HepG2 (cell line): ENCODE measurements at regions not wholly inside any gene's neighbourhood (a gene's known extent, or its start where the extent isn't known, plus 50 kb on each side); places are given as distances from the start of the nearest gene placed in this dataset.
"Not testable (repeated sequence)": the region's sequence is repeated elsewhere in the genome, so short reads cannot be mapped to it uniquely, and the experiment has no call there.

ENCODE experiments used
- ATAC-seq: fragments of 200-7000 bp; cut with Tn5 transposase; 3 replicates; pipeline ENCODE4 v1.9.1; 2020; ENCODE audit warnings: mild to moderate bottlenecking, moderate library complexity
- BruUV-seq: library from RNA; stranded (reverse); fragments of 400-500 nt; replicated peaks from 2 replicates; lab custom pipeline; 2021; lab: Mats Ljungman, UMichigan
- CTCF ChIA-PET: fragments of 300-600 bp; formaldehyde crosslinking; extraction: SDS; loops from one replicate; lab custom pipeline; 2021; ENCODE audit warnings: low total read pairs, inconsistent platforms, low intra/inter-chr PET ratio; lab: Yijun Ruan, JAX
- POLR2A ChIA-PET: fragments of 350-600 bp; sonication (Branson Sonifier 250); formaldehyde crosslinking; loops from one replicate; lab custom pipeline; 2020; ENCODE audit warnings: antibody characterized with exemption, inconsistent platforms; lab: Yijun Ruan, JAX
- DNase-seq: peaks from one replicate; pipeline ENCODE4 v3.0.0-alpha.2; 2015; ENCODE audit warnings: low spot score
- FAIRE-seq: peaks from 3 replicates; lab custom pipeline; 2011; peaks lifted over from hg19 to GRCh38; lab: Jason Lieb, UNC
- H2AFZ ChIP-seq: one replicate; pipeline ENCODE4 v1.6.1; 2011; ENCODE audit warnings: low read length, inconsistent platforms
- H3K27ac ChIP-seq: fragments of 300-600 bp; 3 replicates; pipeline ENCODE4 v1.8.0; 2011; ENCODE audit warnings: mixed run types, mild to moderate bottlenecking, mixed read lengths, low read length, inconsistent platforms; ENCODE audit not compliant: insufficient read depth; ENCODE audit errors: extremely low read length
- H3K27me3 ChIP-seq, 2 experiments: fragments of 200-600 bp in 1 of 2; 2 replicates in 1 of 2; 3 replicates in 1 of 2; pipeline versions ENCODE4 v1.6.0 to v1.8.0; 2011; ENCODE audit warnings: low read length in 2 of 2, mild to moderate bottlenecking in 2 of 2, moderate library complexity in 2 of 2, inconsistent platforms in 1 of 2; ENCODE audit not compliant: insufficient read depth in 2 of 2, control insufficient read depth in 1 of 2
- H3K36me3 ChIP-seq, 2 experiments: fragments of 200-600 bp in 1 of 2; replicated peaks in 1 of 2; 2 replicates in 1 of 2; 3 replicates in 1 of 2; pipeline versions ENCODE4 v1.5.1 to v1.8.0; 2011; ENCODE audit warnings: low read length in 2 of 2, inconsistent platforms in 1 of 2; ENCODE audit not compliant: insufficient read depth in 2 of 2, control insufficient read depth in 1 of 2
- H3K4me1 ChIP-seq: 2 replicates; pipeline ENCODE4 v1.5.1; 2012; ENCODE audit warnings: low read length, inconsistent platforms; ENCODE audit not compliant: insufficient read depth
- H3K4me2 ChIP-seq: 2 replicates; pipeline ENCODE4 v1.6.0; 2011; ENCODE audit warnings: low read depth, low read length, inconsistent platforms
- H3K4me3 ChIP-seq, 3 experiments: fragments of 200-600 bp in 1 of 3; sonication (generic), shearing (Covaris generic) in 1 of 3; replicated peaks in 1 of 3; 2 replicates each; pipeline ENCODE4 v1.5.1; 2011 to 2016; ENCODE audit warnings: low read length in 3 of 3, inconsistent platforms in 2 of 3, low read depth in 2 of 3, mild to moderate bottlenecking in 2 of 3, control low read depth in 1 of 3, mixed read lengths in 1 of 3; ENCODE audit not compliant: insufficient read depth in 1 of 3
- H3K79me2 ChIP-seq: one replicate; pipeline ENCODE4 v1.6.1; 2011; ENCODE audit warnings: low read length, inconsistent platforms; ENCODE audit not compliant: insufficient read depth
- H3K9ac ChIP-seq: 2 replicates; pipeline ENCODE4 v1.6.0; 2011; ENCODE audit warnings: mild to moderate bottlenecking, low read depth, low read length, inconsistent platforms; ENCODE audit not compliant: insufficient read depth
- H3K9me3 ChIP-seq: 2 replicates; pipeline ENCODE4 v1.5.1; 2012; ENCODE audit warnings: mild to moderate bottlenecking, low read length
- H4K20me1 ChIP-seq: 2 replicates; pipeline ENCODE4 v1.6.0; 2011; ENCODE audit warnings: inconsistent platforms, mild to moderate bottlenecking, low read length, moderate library complexity; ENCODE audit not compliant: insufficient read depth
- ERF ChIP-seq: IDR thresholded peaks from 2 replicates; pipeline ENCODE4 v1.6.1; 2018; ENCODE audit warnings: missing biosample characterization, missing genetic modification reagents
- IRX3 ChIP-seq: sonication (generic); formaldehyde crosslinking; IDR thresholded peaks from 2 replicates; pipeline ENCODE4 v1.8.1; 2023; ENCODE audit warnings: mild to moderate bottlenecking, low read depth, missing genetic modification reagents, borderline replicate concordance
- KDM5B ChIP-seq: sonication (generic); formaldehyde crosslinking; IDR thresholded peaks from 2 replicates; pipeline ENCODE4 v1.4.0; 2020; ENCODE audit warnings: missing genetic modification reagents, mild to moderate bottlenecking, borderline replicate concordance
- MYPOP ChIP-seq: sonication (generic); formaldehyde crosslinking; IDR thresholded peaks from 2 replicates; pipeline ENCODE4 v1.8.1; 2023; ENCODE audit warnings: mild to moderate bottlenecking, moderate library complexity, missing genetic modification reagents
- NR2F1 ChIP-seq, 2 experiments: fragments of 450-650 bp in 1 of 2; formaldehyde crosslinking in 1 of 2; IDR thresholded peaks; 2 replicates each; pipeline versions ENCODE4 v1.5.0 to v1.6.1; 2016 to 2020; ENCODE audit warnings: mild to moderate bottlenecking in 1 of 2, missing compliant biosample characterization in 1 of 2, missing genetic modification reagents in 1 of 2, moderate library complexity in 1 of 2
- TAF1 ChIP-seq: sonication (generic); formaldehyde crosslinking; IDR thresholded peaks from 2 replicates; pipeline ENCODE4 v1.4.0; 2020; ENCODE audit warnings: missing genetic modification reagents
- ZBTB42 ChIP-seq: sonication (generic); formaldehyde crosslinking; IDR thresholded peaks from 2 replicates; pipeline ENCODE4 v1.5.0; 2020; ENCODE audit warnings: mild to moderate bottlenecking, missing genetic modification reagents
- ZNF18 ChIP-seq: sonication (generic); formaldehyde crosslinking; IDR thresholded peaks from 2 replicates; pipeline ENCODE4 v1.8.0; 2022; ENCODE audit warnings: mild to moderate bottlenecking, missing genetic modification reagents; ENCODE audit not compliant: insufficient replicate concordance
- WGBS: methylation state at CpG from one replicate; pipeline ENCODE4 v1.1.6; 2017; ENCODE audit warnings: low lambda C conversion rate; 5-methylcytosine and 5-hydroxymethylcytosine counted together
- in situ Hi-C: cut with HindIII; loops from 2 replicates; pipeline ENCODE4 v1.10.0; 2017; ENCODE audit warnings: low pct_unique_long_range_greater_than_20kb; ENCODE audit not compliant: extremely low pct_ligation_motif_present
- intact Hi-C: fragments of 100-400 bp; cut with micrococcal nuclease; formaldehyde crosslinking; loops from one replicate; pipeline ENCODE4 v1.10.0; 2022; ENCODE audit not compliant: unreplicated experiment

- CTCF ChIA-PET, intact Hi-C loops, H3K9ac ChIP-seq, H4K20me1 ChIP-seq, H3K79me2 ChIP-seq, FAIRE-seq, DNase-seq, H3K9me3 ChIP-seq, ATAC-seq, BruUV-seq, H3K27me3 ChIP-seq, in situ Hi-C loops, POLR2A ChIA-PET, H3K36me3 ChIP-seq, H2AFZ ChIP-seq, H3K4me3 ChIP-seq, H3K4me1 ChIP-seq, H3K27ac ChIP-seq, H3K4me2 ChIP-seq: not testable (repeated sequence)
- WGBS = 0% methylated on average over 6 of the region's 6 CpGs
These were observed 86.2 kb upstream of the ADCY2 start for GRCh38 chr5:7309715-7310114.

GRCh38 chr5:7310656-7311055 lies 85.3 kb upstream of the ADCY2 start:
- in situ Hi-C loops, H3K4me2 ChIP-seq, H3K9ac ChIP-seq, H3K9me3 ChIP-seq, POLR2A ChIA-PET, H3K4me3 ChIP-seq, H3K4me1 ChIP-seq, DNase-seq, ATAC-seq, CTCF ChIA-PET, BruUV-seq, H3K27ac ChIP-seq, H3K36me3 ChIP-seq, H4K20me1 ChIP-seq, H3K27me3 ChIP-seq, FAIRE-seq, H3K79me2 ChIP-seq, intact Hi-C loops, H2AFZ ChIP-seq: not testable (repeated sequence)
- 5% methylated on average over 4 of the region's 4 CpGs for WGBS

- no peak for FAIRE-seq
- in situ Hi-C loops = no loop called here
- no peaks in the 10 kb centered on the region for H3K9me3 ChIP-seq
- TF ChIP-seq ZBTB42 (CRISPR knock-in tag) (no peak), KDM5B (no peak), NR2F1 (CRISPR knock-in tag; IDR thresholded peaks at IDR 0.05) (no peak), ERF (CRISPR knock-in tag) (no peak), MYPOP (CRISPR knock-in tag) (no peak), IRX3 (CRISPR knock-in tag) (no peak), TAF1 (no peak), ZNF18 (no peak)
These were observed 80.8 kb upstream of the ADCY2 start for GRCh38 chr5:7315118-7315517.

More at GRCh38 chr5:7315118-7315517, 80.8 kb upstream of the ADCY2 start:
- no peak overlapping the region for H3K4me2 ChIP-seq
- ChIA-PET CTCF (no interaction called here), POLR2A (no interaction called here)
- H4K20me1 ChIP-seq = no peaks in the 10 kb centered on the region
- no peaks in the 10 kb centered on the region for H3K79me2 ChIP-seq
- 2% methylated on average over 2 of the region's 2 CpGs for WGBS
- H3K27me3 ChIP-seq = no peaks in the 10 kb centered on the region
- no TSS peak for BruUV-seq
- intact Hi-C loops = no loop called here
- no peaks in the 10 kb centered on the region for H3K4me1 ChIP-seq
- ATAC-seq = no peak
- H3K9ac ChIP-seq = no peak overlapping the region
- no peak overlapping the region for H3K4me3 ChIP-seq
- H2AFZ ChIP-seq = no peak overlapping the region
- no peak overlapping the region for H3K27ac ChIP-seq
- no peaks in the 10 kb centered on the region for H3K36me3 ChIP-seq
- no peak for DNase-seq
